ENCODE measurements at regions not wholly inside any gene's neighbourhood (a gene's known extent, or its start where the extent isn't known, plus 50 kb on each side); places are given as distances from the start of the nearest gene placed in this dataset.

GRCh38 chr4:35038079-35038805, 1206.1 kb downstream of the ARAP2 start:
- no peak for DNase-seq (ENCODE audit: low read depth)

DNA sequence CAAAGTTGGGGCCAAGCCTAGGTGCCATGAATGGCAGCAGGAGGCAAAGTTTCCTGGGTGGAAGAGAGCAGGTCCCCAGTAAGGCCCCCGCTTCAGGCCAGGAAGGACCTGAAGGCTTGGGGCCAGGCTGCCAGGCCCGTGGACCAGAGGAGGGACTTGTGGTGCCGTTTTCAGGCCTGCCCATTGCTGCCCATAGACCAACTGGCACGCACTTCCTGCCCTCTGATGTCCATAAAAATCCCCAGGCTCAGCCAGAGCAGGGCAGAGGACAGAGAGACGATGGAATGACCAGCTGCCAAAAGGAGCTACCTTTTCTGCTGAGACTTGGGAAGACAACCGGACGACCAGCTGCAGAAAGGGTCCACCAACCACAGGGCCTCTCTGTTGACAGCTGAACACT, 1205.5 kb downstream of the ARAP2 start:
- peak; percentile 33 for DNase-seq (ENCODE audit: low read depth)

DNA sequence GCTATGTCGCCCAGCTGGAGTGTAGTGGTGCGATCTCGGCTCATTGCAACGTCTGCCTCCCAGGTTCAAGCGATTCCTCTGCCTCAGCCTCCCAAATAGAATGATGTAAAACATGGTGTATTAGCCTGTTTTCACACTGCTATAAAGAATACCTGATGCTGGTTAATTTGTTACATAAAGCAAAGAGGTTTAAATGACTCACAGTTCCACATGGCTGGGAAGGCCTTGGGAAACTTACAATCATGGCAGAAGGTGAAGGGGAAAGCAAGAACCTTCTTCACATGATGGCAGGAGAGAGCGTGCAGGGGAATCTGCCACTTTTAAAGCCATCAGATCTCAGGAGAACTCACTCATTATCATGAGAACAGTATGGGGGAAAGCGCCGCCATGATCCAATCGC, 1191.8 kb downstream of the ARAP2 start:
- no peak for DNase-seq (ENCODE audit: low read depth)

DNA sequence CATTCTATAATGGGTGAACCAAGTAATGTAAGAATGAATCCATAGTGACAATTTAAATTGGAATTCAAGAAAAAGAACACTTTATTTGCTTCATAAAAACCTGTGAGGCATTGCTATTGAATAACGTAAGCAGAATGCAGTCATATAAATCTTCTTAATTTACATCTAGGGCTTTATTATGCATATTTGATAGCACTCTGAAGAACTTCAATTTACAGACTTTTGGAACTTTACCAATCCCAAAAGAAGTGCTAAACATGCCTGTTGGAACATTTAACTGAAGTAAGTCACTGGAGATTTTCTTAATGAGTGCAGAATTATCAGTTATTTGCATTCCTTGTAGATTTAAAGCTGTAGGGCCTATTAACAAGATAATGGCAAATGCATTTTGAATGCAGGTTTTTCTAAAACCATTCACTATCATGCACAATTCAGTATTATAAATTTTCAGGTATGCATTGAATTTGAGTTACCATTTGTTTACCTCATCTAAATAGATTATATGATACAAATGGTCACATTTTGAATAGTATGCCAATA, 1181.2 kb downstream of the ARAP2 start:
- no peak for DNase-seq (ENCODE audit: low read depth)

GRCh38 chr4:35066406-35066805, 1177.9 kb downstream of the ARAP2 start:
- DNase-seq (ENCODE audit: low read depth): no peak

DNA sequence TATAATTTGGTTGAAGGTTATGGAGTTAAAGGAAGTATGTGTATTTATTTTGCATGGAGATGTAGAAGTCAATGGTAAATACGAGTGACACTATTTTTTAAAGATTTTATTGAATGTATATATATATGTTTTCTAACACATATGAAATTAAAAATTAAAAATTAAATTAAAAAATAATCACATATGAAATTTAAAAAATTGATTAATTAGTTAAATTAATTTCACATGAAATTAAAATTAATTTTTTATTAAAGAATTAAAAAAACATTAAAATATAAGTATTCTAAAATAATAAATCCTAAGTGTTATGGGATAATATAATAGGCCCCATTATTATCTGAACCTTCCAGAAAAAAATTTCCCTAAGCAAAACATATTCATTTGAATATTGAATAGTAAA, 1163.5 kb downstream of the ARAP2 start:
- no peak for DNase-seq (ENCODE audit: low read depth)

- no peak for DNase-seq (ENCODE audit: low read depth)
Measured at GRCh38 chr4:35087218-35087617, 1157.1 kb downstream of the ARAP2 start.

DNA sequence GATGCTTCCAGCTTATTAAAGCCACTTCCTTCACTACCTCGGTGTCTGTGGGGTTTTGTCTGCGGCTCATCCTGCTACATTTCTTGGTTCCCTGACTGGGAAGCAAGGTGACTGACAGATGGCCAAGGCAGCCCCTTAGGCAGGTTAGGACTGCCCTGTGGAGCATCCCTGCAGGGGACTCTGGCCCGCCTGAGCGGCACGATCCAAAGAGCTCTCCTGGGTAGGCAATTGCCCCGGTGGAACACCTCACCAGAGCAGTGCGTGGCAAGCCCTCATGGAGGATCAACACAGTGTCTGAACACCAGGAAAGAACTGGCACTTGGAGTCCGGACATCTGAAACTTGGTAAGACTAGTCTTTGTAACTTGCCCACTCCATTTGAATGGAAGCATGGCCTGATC, 1143.4 kb downstream of the ARAP2 start:
- DNase-seq (ENCODE audit: low read depth): peak; percentile 4

GRCh38 chr4:35102066-35102465, 1142.2 kb downstream of the ARAP2 start:
- no peak for DNase-seq (ENCODE audit: low read depth)

DNA sequence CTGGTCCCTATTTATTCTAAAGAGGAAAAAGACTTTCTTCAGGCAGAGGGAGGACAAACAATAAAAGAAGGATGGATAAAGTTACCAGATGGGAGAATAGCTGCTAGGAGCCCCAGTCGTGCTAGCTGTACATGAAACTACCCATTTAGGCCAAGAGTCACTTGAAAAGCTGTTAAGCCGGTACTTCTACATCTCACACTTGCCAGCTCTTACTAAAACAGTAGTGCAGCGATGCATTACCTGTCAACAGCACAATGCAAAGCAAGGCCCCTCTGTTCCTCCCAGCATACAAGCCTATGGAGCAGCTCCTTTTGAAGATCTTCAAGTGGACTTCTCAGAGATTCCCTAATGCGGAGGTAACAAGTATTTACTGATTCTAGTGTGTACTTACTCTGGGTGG, 1138.8 kb downstream of the ARAP2 start:
- no peak for DNase-seq (ENCODE audit: low read depth)

DNA sequence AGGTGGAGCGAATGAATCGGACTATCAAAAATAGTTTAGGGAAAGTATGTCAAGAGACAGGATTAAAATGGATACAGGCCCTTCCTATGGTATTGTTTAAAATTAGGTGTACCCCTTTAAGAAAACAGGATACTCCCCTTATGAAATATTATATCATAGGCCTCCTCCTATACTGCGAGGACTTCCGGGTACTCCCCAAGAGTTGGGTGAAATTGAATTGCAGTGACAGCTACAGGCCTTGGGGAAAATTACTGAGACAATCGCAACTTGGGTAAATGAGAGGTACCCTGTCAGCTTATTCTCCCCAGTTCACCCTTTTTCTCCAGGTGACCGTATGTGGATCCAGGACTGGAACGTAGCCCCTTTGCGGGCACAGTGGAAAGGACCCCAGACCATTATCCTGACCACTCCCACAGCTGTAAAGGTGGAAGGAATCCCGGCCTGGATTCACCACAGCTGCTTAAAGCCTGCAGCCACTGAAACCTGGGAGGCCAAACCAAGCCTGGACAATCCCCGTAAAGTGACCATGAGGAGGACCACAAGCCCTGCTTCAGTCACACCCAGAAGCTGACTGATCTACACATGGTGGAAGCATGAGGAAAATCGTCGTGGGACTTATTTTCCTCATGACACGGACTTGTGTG, 1138.1 kb downstream of the ARAP2 start:
- peak; percentile 8 for DNase-seq (ENCODE audit: low read depth)

DNA sequence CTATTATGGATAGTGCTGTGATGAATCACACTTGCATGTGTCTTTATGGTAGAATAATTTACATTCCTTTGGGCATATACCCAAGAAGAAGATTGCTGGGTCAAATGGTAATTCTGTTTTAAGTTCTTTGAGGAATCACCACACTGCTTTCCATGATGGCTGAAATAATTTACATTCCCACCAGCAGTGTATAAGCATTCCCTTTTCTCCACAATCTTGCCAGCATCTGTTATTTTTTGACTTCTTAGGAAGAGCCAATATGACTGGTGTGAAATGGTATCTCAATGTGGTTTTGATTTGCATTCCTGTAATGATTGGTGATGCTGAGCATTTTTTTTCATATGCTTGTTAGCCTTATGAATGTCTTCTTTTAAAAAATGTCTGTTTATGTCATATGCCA, 1120.2 kb downstream of the ARAP2 start:
- DNase-seq (ENCODE audit: low read depth): peak; percentile 49

GRCh38 chr4:35125995-35126712, 1118.2 kb downstream of the ARAP2 start:
- DNase-seq (ENCODE audit: low read depth): no peak

GRCh38 chr4:35138449-35138848, 1105.9 kb downstream of the ARAP2 start:
- DNase-seq (ENCODE audit: low read depth): no peak

DNA sequence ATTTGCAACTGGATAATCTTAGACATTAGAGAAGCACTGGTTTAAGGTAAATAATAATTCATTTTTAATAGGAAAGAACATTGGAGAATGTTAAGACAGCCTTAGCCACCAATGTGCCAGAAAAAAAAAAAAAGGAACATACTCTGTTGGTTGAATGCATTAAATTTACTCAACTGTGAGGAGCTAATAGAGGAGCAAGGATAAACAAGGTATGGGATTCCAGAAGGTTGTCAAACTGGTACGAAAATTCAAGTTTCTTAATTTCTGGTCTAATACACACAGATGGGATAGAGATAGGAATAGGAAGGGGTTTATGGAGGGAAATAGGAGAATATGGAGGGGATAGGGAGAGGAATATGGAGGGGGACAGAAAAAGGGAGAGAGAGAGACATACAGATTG, 1096.6 kb downstream of the ARAP2 start:
- DNase-seq (ENCODE audit: low read depth): no peak

DNA sequence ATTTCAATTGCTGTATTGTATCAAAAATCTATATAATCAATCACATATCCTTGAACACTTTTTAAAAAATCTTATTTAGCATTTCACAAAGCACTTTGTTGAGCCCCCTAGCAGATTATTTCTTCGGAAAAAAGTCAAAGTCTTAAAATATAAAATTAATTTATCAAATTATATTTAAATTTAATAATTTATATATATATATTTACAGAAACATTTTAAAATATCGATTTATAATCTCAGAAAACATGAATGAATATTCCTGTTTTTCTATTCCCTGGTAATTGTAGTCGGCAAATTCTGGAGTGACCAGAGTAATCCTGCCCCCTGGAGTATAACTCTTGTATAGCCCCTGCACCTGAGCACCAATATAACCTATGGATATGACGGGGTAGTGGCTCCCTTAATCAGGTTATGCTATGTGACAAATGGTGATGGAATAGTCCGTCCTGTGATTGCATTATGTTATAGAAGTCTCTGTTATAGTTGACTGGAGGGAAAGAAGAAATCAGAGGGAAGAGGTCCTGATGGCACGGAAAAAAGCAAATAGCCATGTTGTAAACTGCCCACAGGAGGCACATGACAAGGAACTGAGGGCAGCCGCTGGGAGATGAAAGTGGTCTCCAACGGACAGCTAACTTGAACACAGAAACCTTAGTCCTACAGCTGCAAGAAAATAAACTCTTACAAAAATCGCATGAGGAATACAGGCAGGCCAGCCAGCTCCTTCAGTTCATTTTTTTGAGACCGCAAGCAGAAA, 1092.3 kb downstream of the ARAP2 start:
- peak; percentile 16 for DNase-seq (ENCODE audit: low read depth)

DNA sequence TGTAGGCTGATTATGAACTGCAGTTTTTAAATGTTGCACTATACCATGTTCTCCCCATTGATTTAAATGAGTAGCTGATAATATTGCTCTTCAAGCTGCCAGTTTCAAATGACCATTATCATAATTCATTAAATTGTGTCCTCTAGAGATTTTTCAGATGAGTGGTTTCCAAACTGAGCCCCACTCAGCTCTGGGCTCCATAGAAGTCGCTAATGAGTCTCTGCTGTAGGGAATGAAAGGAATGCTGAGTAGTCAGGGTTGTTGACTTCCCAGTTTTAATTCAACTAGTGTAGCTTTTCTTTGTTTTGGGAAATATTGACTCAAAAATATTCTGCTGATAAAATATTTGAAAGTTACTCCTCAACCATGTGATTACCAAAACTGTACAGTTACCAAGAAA, 1081.1 kb downstream of the ARAP2 start:
- no peak for DNase-seq (ENCODE audit: low read depth)

DNA sequence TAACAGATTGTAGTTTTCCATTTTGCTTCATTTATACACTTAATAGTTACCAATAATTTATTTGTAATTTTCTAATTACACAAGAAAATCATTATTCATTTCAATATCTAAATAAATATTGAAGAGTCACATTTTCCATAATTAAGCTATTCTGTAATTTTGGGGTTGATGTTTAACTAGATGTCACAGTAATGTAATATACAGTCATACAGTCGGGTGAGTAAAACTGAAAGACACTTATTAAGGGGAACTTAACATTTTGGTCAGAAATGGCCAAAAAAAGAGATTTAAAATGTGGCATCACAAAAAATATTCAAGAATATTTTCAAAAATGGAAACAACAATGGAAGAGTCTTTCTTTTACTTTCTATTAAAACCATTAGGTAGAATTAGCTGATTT, 1080.3 kb downstream of the ARAP2 start:
- no peak for DNase-seq (ENCODE audit: low read depth)

- peak; percentile 32 for DNase-seq (ENCODE audit: low read depth)
Measured at GRCh38 chr4:35166466-35166865, 1077.8 kb downstream of the ARAP2 start.

DNA sequence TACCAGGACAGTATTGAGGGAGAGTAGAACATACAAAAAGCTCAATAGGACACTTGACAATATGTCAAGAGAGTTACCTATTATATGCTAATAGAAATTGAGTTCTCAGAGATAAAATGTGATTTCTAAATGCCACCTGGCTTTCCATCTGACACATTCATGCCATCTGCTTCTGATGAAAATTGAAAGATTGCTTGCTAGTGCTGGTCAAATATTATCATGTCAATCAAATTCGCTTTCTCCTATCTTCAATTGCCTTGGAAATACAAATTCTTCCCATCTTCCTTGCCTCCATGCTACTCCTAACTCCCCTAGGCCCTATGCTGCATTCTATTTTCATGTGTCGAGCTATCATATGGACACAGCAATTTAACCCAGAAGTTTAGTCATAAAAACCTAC, 1076.9 kb downstream of the ARAP2 start:
- DNase-seq (ENCODE audit: low read depth): no peak

DNA sequence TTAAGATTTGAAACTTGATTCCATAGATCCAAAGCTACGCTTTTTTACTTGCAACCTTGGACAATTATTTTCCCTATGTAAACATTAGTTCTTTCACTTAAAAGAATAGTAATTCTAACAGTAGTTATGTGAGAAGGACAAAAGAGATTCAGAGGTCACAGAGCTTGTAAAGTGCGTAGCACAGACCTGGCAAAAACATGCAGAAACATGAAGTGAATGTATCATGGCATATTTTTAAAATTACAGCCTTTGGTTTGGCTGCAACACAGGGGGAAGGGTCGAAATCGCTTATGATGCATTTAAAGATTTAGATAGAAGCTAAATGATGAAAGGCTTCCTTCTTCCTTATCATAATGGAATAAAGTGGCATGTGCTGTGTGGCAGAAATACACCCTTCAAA, 1068.8 kb downstream of the ARAP2 start:
- DNase-seq (ENCODE audit: low read depth): no peak

DNA sequence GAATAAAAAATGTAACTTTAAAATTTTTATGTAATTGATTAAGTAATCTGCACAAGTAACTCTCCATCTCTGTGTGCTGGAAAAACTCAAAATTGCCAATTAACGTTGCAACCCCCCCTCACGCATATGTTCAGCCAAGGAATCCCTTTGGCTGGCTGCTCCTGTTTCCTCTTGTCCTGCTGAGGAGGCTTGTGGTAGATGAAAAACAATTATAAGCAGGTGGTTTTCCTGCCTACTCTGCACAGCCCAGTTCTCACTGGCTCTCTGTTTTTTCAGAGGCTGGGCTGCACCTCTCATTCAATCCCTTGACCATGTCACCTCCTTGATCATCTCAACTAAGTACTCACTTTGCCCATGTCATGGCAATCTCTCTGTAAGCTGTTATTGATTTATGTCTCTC, 1068.4 kb downstream of the ARAP2 start:
- DNase-seq (ENCODE audit: low read depth): no peak
